Heart left ventricle (tissue), 13 donors: ENCODE measurements at regions not wholly inside any gene's neighbourhood (a gene's known extent, or its start where the extent isn't known, plus 50 kb on each side); places are given as distances from the start of the nearest gene placed in this dataset.

ENCODE experiments used
- POLR2A ChIP-seq, 2 donors: fragments of 450-650 bp; IDR thresholded peaks; one replicate each; pipeline ENCODE4 v1.6.1; 2017; ENCODE audit warnings: antibody characterized with exemption in 2 of 2, mild to moderate bottlenecking in 2 of 2, moderate library complexity in 2 of 2
- TF ChIP-seq, protein P1 (sequence below), 12 donors: fragments of 200-600 bp; sonication (generic) in 4 of 12; IDR thresholded peaks; one replicate each; pipeline versions ENCODE4 v1.5.0 to v1.8.0; 2018 to 2022; ENCODE audit warnings: antibody characterized with exemption in 12 of 12, mild to moderate bottlenecking in 5 of 12
- donor health status: ischemic (EF 13 %, LVEDD 7.1; RV severe dilation, severe dysfunction).
- donor health status: DM: no; HTN: yes; CAD: no.
- donor health status: DM: no; HTN: no; CAD: no.
- donor health status: ischemic (EF 25% LVEDD 6.9; RV normal size, moderate dysfunction).
- donor health status: ischemic (EF 25% LVEDD 5.7; RV mildly dilated, moderate dysfunction).
- donor health status: ischemic (EF 35%, LVEDD 5.7; RV mildly dilated, moderate dysfunction).
- donor health status: nonischemic (EF 11% LVEDD 7.7; RV severe dilation, severe dysfunction).
- donor health status: DM: yes; HTN: yes; CAD: no.
- donor health status: PGD.
- donor health status: ischemic (EF 29% LVEDD 5.4; RV normal size, mild dysfunction).
- donor health status: nonischemic (EF 23%, LVEDD 6.1; RV moderate dilation, normal function).

DNA sequence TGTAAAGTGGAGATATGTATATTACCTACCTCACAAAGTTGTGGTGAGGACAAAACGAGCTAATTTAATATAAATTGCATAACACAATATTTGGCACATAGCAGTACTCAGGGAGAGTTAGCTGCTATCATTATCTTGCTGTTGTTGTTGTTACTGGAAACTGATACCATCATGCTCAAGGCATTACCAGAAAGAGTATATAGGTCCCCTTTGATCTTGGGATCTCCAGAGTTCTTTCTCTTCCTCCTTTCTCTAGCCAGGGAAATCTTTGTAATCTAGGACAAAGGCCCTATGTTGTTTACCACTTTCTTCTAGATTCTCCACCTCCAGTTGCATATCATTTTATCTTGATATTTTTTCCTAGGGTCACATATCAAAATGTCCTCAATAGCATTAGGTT lies 114.8 kb upstream of the RASA1 start:
- TF ChIP-seq, protein P1, sequence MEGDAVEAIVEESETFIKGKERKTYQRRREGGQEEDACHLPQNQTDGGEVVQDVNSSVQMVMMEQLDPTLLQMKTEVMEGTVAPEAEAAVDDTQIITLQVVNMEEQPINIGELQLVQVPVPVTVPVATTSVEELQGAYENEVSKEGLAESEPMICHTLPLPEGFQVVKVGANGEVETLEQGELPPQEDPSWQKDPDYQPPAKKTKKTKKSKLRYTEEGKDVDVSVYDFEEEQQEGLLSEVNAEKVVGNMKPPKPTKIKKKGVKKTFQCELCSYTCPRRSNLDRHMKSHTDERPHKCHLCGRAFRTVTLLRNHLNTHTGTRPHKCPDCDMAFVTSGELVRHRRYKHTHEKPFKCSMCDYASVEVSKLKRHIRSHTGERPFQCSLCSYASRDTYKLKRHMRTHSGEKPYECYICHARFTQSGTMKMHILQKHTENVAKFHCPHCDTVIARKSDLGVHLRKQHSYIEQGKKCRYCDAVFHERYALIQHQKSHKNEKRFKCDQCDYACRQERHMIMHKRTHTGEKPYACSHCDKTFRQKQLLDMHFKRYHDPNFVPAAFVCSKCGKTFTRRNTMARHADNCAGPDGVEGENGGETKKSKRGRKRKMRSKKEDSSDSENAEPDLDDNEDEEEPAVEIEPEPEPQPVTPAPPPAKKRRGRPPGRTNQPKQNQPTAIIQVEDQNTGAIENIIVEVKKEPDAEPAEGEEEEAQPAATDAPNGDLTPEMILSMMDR (IDR thresholded peaks at IDR 0.05): no peak
- TF ChIP-seq POLR2A (IDR thresholded peaks at IDR 0.05): no peak
